Ovary (tissue), 7 donors: ENCODE measurements at regions not wholly inside any gene's neighbourhood (a gene's known extent, or its start where the extent isn't known, plus 50 kb on each side); places are given as distances from the start of the nearest gene placed in this dataset.

Source experiments
- DNase-seq, 5 donors: peaks; one replicate each; pipeline ENCODE4 v3.0.0-alpha.2; 2019 to 2020
- H3K27ac ChIP-seq, 2 donors: fragments of 200-600 bp; one replicate each; pipeline versions ENCODE4 v1.5.1 to v1.8.0; 2019 to 2022
- H3K27me3 ChIP-seq: fragments of 200-600 bp; one replicate; pipeline ENCODE4 v1.8.0; 2022
- H3K36me3 ChIP-seq: fragments of 200-600 bp; sonication (generic); one replicate; pipeline ENCODE4 v1.5.1; 2019
- H3K4me1 ChIP-seq: one replicate; pipeline ENCODE4 v1.8.1; 2013; ENCODE audit warnings: mild to moderate bottlenecking, moderate library complexity; ENCODE audit not compliant: insufficient read depth
- H3K4me3 ChIP-seq: fragments of 200-600 bp; sonication (generic); one replicate; pipeline ENCODE4 v1.5.1; 2017
- H3K9me3 ChIP-seq, 2 donors: fragments of 200-600 bp in 1 of 2; sonication (generic) in 1 of 2; one replicate each; pipeline versions ENCODE4 v1.5.1 to v1.8.1; 2013 to 2019; ENCODE audit warnings: mild to moderate bottlenecking in 1 of 2, moderate library complexity in 1 of 2
- EP300 ChIP-seq: sonication (generic); formaldehyde crosslinking; IDR thresholded peaks from one replicate; pipeline ENCODE4 v1.6.1; 2017; ENCODE audit warnings: antibody characterized with exemption
- POLR2A ChIP-seq: fragments of 450-650 bp; IDR thresholded peaks from one replicate; pipeline ENCODE4 v1.6.1; 2017; ENCODE audit warnings: antibody characterized with exemption, mild to moderate bottlenecking, moderate library complexity
- WGBS, 3 donors: extraction: QIAGEN DNeasy Blood & Tissue Kit in 1 of 3; methylation state at CpG; one replicate each; pipeline versions ENCODE4 v1.1.5 to v1.1.7; 2013 to 2017; 5-methylcytosine and 5-hydroxymethylcytosine counted together
- intact Hi-C, 4 donors: fragments of 100-400 bp; cut with DNase I; formaldehyde crosslinking; loops; one replicate each; pipeline versions ENCODE4 v1.11.0 to v1.15.1; 2022 to 2023
- TF ChIP-seq, protein P1 (sequence below), 3 donors: fragments of 450-650 bp in 2 of 3; fragments of 200-600 bp in 1 of 3; IDR thresholded peaks; one replicate each; pipeline versions ENCODE4 v1.5.1 to v1.8.0; 2016 to 2022; ENCODE audit warnings: antibody characterized with exemption in 3 of 3, mild to moderate bottlenecking in 1 of 3
- donor health status: DM: no; HTN: no; CAD: no; lungs with moderate emphysema.
- donor health status: DM: no; HTN: no; CAD: no.
- donor health status: Bipolar disorder and iron deficiency.
- donor health status: DM: no; HTN: no; CAD: no.
- donor health status: DM: yes; HTN: yes; CAD: no.

DNA sequence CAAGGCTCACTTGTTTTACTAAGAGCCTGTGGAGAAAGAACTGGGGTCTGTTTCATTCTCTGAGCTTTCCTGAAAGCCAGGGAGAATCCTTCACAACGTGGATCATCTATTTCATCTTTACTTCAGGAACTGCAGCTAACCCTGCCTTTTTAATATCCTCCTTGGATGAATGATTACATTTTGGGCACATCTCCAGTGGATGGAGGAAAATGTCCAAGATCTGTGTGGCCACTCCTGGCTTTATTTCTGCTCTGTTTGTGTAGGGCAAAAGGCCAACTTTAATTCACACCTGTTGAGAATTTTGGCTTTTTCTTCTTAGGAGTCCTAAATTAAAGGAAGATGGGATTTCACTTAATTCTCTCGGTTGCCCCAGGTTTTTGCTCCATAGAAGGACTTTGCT lies 69.5 kb upstream of the CACNA1E start:
- no peaks in the 10 kb centered on the region for H3K27me3 ChIP-seq
- 49 to 59% (median 55%) methylated on average over 2 of the region's 2 CpGs for WGBS, 3 donors
- no peaks in the 10 kb centered on the region for H3K4me1 ChIP-seq
- H3K36me3 ChIP-seq = no peaks in the 10 kb centered on the region
- TF ChIP-seq POLR2A (no peak), EP300 (no peak)
- TF ChIP-seq, protein P1, sequence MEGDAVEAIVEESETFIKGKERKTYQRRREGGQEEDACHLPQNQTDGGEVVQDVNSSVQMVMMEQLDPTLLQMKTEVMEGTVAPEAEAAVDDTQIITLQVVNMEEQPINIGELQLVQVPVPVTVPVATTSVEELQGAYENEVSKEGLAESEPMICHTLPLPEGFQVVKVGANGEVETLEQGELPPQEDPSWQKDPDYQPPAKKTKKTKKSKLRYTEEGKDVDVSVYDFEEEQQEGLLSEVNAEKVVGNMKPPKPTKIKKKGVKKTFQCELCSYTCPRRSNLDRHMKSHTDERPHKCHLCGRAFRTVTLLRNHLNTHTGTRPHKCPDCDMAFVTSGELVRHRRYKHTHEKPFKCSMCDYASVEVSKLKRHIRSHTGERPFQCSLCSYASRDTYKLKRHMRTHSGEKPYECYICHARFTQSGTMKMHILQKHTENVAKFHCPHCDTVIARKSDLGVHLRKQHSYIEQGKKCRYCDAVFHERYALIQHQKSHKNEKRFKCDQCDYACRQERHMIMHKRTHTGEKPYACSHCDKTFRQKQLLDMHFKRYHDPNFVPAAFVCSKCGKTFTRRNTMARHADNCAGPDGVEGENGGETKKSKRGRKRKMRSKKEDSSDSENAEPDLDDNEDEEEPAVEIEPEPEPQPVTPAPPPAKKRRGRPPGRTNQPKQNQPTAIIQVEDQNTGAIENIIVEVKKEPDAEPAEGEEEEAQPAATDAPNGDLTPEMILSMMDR (IDR thresholded peaks at IDR 0.05) = no peak
- intact Hi-C loops = no loop called here
- H3K27ac ChIP-seq = no peak overlapping the region
- H3K4me3 ChIP-seq = no peak overlapping the region
- no peaks in the 10 kb centered on the region for H3K9me3 ChIP-seq
- no peak for DNase-seq

- TF ChIP-seq EP300 (no peak), POLR2A (no peak)
- H3K4me3 ChIP-seq = no peak overlapping the region
- DNase-seq = no peak
- intact Hi-C loops = no loop called here
- no peaks in the 10 kb centered on the region for H3K36me3 ChIP-seq
- no peaks in the 10 kb centered on the region for H3K27me3 ChIP-seq
- H3K27ac ChIP-seq = no peak overlapping the region
- 56 to 66% (median 57%) methylated on average over 7 of the region's 7 CpGs for WGBS, 3 donors
- no peaks in the 10 kb centered on the region for H3K4me1 ChIP-seq
- H3K9me3 ChIP-seq = no peaks in the 10 kb centered on the region
Observed at GRCh38 chr1:181416268-181416860, 67.0 kb upstream of the CACNA1E start.

DNA sequence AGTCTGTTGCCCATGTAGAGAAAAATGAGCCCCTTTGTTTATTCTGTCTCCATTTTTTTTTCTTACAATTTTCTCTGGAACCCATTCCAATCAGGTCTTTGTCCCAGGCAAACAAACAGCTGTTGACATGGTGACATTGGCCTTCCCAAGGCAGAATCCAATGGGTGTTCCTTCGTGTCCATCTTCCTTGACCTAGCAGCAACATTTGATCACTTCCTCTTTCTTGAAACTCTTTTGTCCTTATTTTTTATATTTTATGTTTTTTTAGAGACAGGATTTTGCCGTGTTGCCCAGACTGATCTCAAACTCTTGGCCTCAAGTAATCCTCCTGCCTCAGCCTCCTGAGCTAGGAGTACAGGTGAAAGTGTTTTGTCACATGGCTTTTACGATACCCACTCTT lies 65.4 kb upstream of the CACNA1E start:
- WGBS, 3 donors = 77 to 86% (median 80%) methylated on average over 3 of the region's 3 CpGs
- Histone ChIP-seq H3K27ac (no peak overlapping the region), H3K36me3 (no peaks in the 10 kb centered on the region), H3K4me1 (no peaks in the 10 kb centered on the region), H3K27me3 (no peaks in the 10 kb centered on the region), H3K9me3 (no peaks in the 10 kb centered on the region), H3K4me3 (no peak overlapping the region)
- intact Hi-C loops = no loop called here
- no peak for DNase-seq
- no peak for TF ChIP-seq POLR2A
- TF ChIP-seq, protein P1 (IDR thresholded peaks at IDR 0.05) = no peak
- TF ChIP-seq EP300 = no peak

DNA sequence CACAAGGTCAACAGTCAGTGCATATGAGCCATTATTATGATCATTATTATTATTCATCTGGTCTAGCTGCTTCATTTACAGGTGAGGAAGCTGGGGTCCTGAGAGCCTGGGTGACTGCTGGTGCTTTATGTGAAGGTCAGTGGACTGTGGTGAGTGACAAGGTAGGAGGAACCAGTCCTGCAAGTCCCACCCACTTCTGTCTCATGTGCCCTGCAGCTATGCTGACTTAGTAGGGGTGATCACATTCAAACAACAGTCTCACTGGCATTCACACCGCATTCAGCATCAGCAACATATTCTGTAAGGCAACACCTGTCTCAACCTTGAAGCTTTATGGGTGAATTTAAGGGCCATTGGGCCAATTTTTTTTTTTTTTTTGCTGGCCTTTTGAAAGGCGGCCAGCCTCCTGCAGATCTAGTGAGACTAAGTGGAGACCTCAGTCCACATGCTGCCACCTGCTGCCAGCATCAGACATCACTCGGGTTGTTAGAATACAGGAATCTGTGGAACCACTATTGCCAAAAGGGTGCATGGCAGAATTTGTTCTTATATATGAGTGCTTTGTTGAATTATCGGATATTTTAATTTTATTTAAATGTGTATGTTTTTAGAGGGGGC lies 59.9 kb upstream of the CACNA1E start:
- no peak for DNase-seq
- 27 to 39% (median 38%) methylated on average over 4 of the region's 4 CpGs for WGBS, 3 donors
- no peaks in the 10 kb centered on the region for H3K4me1 ChIP-seq
- no peak overlapping the region for H3K4me3 ChIP-seq
- no peak overlapping the region for H3K27ac ChIP-seq
- no peaks in the 10 kb centered on the region for H3K9me3 ChIP-seq
- H3K36me3 ChIP-seq = no peaks in the 10 kb centered on the region
- TF ChIP-seq POLR2A = no peak
- no peak for TF ChIP-seq EP300
- TF ChIP-seq, protein P1 (IDR thresholded peaks at IDR 0.05) = no peak
- intact Hi-C loops = loop anchor here in 1 of 4 donors (10.0 kb wide), 1 partner anchor 239 kb away; no protein-coding TSS in a partner anchor
- H3K27me3 ChIP-seq = no peaks in the 10 kb centered on the region

- Histone ChIP-seq H3K27me3 (no peaks in the 10 kb centered on the region), H3K4me3 (no peak overlapping the region), H3K4me1 (no peaks in the 10 kb centered on the region), H3K27ac (no peak overlapping the region), H3K9me3 (no peaks in the 10 kb centered on the region), H3K36me3 (no peaks in the 10 kb centered on the region)
- TF ChIP-seq, protein P1 (IDR thresholded peaks at IDR 0.05) = peak in 2 of 3 donors; percentile 16 to 46
- TF ChIP-seq POLR2A = no peak
- 12 to 18% (median 12%) methylated on average over 16 of the region's 16 CpGs for WGBS, 3 donors
- intact Hi-C loops = loop anchor here in 2 of 4 donors (5.0 to 10.0 kb wide), 2 partner anchors 238 to 240 kb away; no protein-coding TSS in a partner anchor
- DNase-seq = peak; percentile 14 to 69 (median 35)
Observed at GRCh38 chr1:181424786-181425403, 58.4 kb upstream of the CACNA1E start.
